Kasumi-1 (cell line): ENCODE measurements at regions not wholly inside any gene's neighbourhood (a gene's known extent, or its start where the extent isn't known, plus 50 kb on each side); places are given as distances from the start of the nearest gene placed in this dataset.
"Not testable (repeated sequence)": the region's sequence is repeated elsewhere in the genome, so short reads cannot be mapped to it uniquely, and the experiment has no call there.

Experiments
- DNase-seq, 2 experiments: peaks; one replicate each; lab custom pipeline; 2025; lab: John Stamatoyannopoulos, UW

DNA sequence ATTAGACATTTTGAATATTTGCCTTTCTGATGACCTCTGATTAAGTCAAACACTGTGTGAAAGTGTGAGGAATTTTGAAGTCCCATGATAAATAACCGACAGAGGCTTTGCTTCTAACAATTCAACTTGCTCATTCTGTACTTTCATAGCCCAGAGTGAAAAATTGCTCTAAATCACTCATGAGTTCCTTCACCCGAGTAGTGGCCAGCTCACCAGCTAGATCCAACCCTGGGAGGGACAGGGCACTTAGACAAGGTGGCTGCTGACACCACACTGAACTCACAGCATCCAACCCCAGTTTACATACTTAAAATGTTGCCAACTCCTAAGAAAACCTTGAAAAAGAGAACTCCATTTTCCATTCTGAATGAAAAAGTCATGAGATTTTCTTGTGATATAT, 80.0 kb upstream of the LYZL1 start:
- no peak for DNase-seq

- no peak for DNase-seq
These were observed 79.0 kb upstream of the LYZL1 start for GRCh38 chr10:29209830-29210229.

GRCh38 chr10:29210266-29210868, 78.5 kb upstream of the LYZL1 start:
- no peak for DNase-seq

GRCh38 chr10:29212597-29212996, 76.3 kb upstream of the LYZL1 start:
- no peak for DNase-seq

DNA sequence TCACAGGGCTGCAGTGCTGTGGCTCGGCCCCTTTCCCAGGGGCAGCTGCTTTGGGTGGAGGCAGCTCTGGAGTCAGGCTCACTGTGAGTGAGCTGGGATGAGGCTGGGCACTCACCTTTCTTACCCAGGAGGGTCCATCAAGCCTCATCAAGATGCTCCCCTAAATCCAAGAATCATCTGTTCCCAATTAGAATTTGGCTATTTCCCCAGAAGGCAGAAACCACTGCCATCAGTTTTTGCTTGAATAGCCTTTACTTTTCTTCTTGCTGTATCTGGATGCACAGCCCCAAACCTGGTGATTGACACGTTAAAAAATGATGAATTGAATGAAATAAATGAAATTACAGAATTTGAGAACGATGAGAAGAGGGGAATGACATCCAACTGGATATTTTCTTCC, 74.3 kb upstream of the LYZL1 start:
- no peak for DNase-seq

DNA sequence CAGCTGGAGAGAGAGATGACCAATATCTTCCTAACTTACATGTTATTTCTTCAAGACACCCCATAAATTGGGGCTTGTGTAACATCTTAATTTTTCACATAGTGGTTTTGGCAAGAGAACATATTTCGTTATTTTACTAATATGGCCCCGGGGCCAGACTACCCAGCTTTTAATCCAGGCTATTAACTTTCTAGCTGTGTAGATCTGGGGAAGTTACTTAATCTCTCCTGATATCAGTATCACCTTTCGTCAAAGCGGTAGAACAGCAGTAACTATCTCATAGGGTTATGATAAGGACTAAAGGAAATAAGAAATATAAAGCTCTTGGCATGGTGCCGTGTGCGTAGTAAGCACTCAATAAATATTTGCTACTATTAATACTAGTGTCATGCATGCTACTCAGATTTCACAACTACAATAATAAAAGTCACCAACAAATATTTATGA, 71.6 kb upstream of the LYZL1 start:
- DNase-seq: no peak

- no peak for DNase-seq
These were observed 65.5 kb upstream of the LYZL1 start for GRCh38 chr10:29223326-29223725.

- DNase-seq: no peak
These were observed 64.2 kb upstream of the LYZL1 start for GRCh38 chr10:29224631-29225030.

GRCh38 chr10:29227201-29227600, 61.7 kb upstream of the LYZL1 start:
- DNase-seq: no peak

DNA sequence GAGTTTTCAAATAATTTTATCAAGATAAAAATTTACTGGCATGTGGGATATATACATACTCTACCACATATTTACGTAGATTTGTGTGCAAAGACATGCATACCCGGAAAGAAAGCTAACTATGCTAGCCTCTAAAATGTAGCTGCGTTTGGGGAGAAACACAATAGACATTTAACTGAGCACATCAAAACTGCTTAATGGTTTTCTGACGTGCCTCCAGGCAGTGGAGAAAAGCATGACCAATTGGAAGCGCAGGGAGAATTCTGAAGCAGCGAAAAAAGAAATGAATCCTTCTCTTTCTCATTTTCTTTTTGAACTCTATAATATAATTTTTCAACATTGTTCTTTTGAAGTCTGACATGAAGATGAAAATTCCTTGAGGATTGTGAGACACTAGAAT, 60.3 kb upstream of the LYZL1 start:
- no peak for DNase-seq

DNA sequence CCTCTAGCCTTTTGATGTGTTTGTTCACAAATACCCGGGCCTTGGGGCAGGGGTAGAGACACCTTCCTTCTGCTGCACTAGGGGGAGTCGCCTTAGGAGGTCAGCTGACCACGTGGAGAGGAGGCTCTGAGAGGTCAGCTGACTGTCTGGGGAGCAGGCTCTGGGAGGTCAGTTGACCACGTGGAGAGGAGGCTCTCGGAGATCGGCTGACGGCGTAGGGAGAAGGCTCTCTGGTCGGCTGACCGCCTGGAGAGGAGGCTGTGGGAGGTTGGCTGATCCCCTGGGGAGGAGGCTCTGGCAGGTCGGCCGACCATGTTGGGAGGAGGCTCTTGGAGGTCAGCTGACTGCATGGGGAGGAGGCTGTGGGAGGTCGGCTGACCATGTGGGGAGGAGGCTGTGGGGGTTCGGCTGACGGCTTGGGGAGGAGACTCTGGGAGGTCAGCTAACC, 59.6 kb upstream of the LYZL1 start:
- DNase-seq: no peak

GRCh38 chr10:29236910-29237309, 52.0 kb upstream of the LYZL1 start:
- not testable (repeated sequence) for DNase-seq

GRCh38 chr10:29237786-29238185, 51.1 kb upstream of the LYZL1 start:
- DNase-seq: no peak

GRCh38 chr10:29238523-29239135, 50.2 kb upstream of the LYZL1 start:
- no peak for DNase-seq
